NCI-H187 (cell line): ENCODE measurements at regions not wholly inside any gene's neighbourhood (a gene's known extent, or its start where the extent isn't known, plus 50 kb on each side); places are given as distances from the start of the nearest gene placed in this dataset.

Source experiments
- DNase-seq, 2 experiments: peaks; one replicate each; lab custom pipeline; 2025; lab: John Stamatoyannopoulos, UW

- DNase-seq, result no peak
Measured at GRCh38 chr5:158301186-158301585, 442.2 kb upstream of the CLINT1 start.

GRCh38 chr5:158300256-158300655 is 441.3 kb upstream of the CLINT1 start:
- DNase-seq, result no peak

- no peak for DNase-seq
Measured at GRCh38 chr5:158297002-158297527, 438.1 kb upstream of the CLINT1 start.

- DNase-seq, result no peak
Measured at GRCh38 chr5:158294701-158295100, 435.8 kb upstream of the CLINT1 start.

- DNase-seq, result no peak
Measured at GRCh38 chr5:158292981-158293380, 434.0 kb upstream of the CLINT1 start.

DNA sequence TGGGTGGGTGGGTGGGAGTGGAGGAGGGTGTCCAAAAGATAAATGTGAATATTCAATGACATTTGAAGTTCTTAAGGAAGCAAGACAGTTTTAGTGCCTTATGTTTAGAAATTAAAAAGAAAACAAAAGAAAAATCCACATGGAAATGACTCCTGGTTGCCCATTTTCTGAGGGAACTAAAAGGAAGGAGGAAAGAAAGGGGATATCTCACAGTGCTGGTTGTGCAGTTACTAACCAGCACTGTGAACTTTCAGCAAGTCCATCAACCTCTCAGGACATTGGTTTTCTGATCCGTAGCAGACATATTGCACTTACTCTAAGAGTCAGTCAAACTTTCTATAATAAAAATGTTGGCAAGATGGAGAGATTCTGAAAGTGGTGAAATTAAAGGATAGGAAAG is 431.0 kb upstream of the CLINT1 start:
- DNase-seq, result no peak

GRCh38 chr5:158288272-158288657 is 429.3 kb upstream of the CLINT1 start:
- no peak for DNase-seq

- DNase-seq, result no peak
Measured at GRCh38 chr5:158287643-158288271, 428.8 kb upstream of the CLINT1 start.

DNA sequence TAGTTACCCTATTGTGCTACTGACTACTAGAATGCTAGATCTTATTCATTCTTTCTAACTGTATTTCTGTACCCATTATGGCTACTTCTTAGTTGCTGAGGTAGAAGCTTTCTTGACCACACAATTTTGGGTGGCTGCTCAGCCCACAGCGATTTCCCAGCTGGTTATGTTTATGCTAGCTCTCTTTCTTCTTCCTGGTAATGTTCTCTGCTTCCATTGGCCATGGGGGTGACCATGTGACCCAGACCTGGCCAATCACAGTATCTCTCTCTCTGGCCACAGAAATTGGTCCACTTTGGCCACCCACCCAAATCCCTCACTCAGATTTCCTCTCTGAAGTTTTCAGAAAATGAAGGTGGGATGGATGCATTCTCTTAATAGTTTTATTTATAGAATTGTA is 427.9 kb upstream of the CLINT1 start:
- no peak for DNase-seq

- DNase-seq, result no peak
Measured at GRCh38 chr5:158285698-158286097, 426.8 kb upstream of the CLINT1 start.

DNA sequence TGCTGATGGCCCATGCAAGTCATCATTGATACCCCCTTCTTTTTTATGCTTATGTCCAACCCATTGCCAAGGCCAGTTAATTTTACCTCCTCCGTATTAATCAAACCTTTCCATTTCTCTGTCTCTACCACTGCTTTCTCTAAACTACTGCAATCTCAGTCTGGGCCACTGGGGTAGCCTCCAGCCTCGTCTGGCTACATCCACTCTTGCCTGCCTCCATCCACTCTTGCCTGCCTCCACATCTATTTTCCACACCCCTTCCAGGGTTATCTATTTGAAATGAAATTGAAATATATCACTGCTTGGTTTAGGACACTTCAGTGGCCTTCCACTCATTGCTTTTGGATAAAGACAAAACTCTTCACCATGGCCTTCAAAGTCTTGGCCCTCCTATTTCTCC is 425.3 kb upstream of the CLINT1 start:
- DNase-seq, result no peak

DNA sequence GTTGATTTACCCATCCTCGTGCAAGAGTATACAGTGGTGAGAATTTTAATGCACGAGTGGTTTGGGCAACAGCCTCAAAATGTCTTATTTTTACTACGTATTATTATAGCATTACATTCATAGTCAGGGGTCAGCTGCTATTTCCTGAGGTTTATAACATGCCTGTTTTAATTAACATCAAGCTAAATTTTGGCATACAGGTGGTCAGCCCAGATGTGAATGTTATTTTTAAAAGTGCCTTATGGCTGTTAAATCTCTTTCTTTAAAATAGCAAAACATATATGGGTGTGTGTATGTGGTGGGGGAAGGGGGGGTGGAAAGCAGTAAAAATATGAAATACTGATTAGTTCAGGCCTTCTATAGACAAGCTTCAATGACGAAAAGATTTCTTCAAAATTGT is 424.5 kb upstream of the CLINT1 start:
- DNase-seq, result no peak

DNA sequence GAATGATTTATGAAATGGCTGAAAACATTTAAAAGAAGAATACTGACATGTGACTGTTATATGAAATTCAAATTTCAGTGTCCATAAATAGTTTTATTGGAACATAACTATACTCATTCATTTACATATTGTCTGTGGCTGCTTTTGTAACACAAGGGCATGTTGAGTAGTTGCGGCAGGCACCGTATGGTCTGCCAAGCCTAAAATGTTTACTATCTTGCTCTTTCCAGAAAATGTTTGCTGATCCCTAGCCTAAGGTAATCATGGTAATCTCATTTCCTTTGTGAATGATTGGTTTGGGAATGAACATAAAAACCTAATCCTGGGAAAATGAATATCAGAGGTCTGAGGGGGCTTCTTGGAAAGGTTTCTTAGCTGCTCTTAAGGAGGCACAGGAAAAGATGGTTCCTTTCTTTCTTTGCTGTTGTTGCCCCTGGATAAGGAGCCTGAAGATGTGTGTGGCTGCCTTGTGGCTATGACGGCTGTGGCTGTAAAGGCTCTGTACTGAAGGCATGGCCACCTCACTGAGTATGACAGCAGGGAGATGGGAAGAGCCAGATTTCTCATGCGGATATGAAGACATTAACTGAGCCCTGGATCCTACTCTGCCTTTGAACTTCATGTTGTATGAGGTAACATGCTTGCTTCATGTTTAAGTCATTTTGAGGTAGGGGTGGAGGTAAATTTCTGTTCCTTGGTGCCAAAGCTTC is 419.4 kb upstream of the CLINT1 start:
- DNase-seq, result no peak

- no peak for DNase-seq
Measured at GRCh38 chr5:158277276-158277675, 418.3 kb upstream of the CLINT1 start.

DNA sequence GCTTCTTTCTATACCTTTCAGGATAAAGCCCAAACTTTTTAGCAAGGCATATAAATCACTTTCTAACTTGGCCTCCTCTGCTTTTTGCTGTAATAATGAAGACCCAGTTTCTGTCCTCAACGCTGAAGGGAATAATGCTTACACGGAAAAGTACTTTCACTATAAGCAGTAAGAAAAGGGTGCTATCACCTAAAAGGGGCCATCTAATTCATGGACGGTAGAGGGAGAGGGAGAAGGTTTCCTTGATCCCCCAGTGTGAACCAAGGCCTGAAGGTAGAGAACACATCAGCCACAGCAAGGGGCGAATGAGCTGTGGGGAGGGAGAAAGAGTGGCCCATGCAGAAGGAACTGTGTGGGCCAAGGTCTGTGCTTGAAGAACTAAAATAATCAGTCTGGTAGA is 417.7 kb upstream of the CLINT1 start:
- no peak for DNase-seq

GRCh38 chr5:158275511-158275910 is 416.6 kb upstream of the CLINT1 start:
- DNase-seq, result no peak

DNA sequence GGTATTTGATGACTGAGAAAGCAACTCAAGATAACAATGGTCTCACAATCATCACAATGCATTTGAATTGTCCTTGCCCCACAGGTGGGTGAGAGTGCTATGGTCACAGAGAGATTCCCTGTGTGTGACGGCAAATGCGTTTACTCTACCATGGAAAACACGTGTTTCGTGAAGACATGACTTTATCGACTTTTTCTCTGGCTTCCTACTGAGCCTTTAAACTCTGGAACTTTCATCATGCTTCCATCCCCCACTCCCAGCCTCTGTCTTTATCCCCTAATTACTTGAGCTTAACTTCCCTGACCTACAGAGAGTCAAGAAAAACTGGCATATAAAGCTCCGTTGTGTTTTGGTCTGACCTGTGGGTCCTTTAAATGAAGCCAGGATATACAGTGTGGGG is 414.1 kb upstream of the CLINT1 start:
- no peak for DNase-seq

DNA sequence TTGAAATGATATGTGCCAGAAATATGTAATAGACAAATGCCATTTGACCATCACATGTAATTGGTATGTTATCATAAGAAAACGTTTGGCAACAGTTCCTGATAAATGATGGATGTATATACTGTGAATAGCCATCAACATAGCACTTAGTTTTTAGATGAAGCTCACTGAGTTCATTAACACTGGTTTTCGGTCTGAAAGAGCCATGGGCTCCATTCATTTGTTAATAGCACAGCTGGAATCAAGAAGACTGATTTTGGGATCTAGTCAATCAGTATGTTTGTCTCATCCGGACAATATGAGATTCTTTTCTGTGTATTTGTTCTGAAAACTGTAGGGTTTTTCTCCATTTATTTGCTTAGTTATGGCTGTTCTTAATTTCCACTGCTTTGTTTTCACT is 413.5 kb upstream of the CLINT1 start:
- DNase-seq, result no peak

DNA sequence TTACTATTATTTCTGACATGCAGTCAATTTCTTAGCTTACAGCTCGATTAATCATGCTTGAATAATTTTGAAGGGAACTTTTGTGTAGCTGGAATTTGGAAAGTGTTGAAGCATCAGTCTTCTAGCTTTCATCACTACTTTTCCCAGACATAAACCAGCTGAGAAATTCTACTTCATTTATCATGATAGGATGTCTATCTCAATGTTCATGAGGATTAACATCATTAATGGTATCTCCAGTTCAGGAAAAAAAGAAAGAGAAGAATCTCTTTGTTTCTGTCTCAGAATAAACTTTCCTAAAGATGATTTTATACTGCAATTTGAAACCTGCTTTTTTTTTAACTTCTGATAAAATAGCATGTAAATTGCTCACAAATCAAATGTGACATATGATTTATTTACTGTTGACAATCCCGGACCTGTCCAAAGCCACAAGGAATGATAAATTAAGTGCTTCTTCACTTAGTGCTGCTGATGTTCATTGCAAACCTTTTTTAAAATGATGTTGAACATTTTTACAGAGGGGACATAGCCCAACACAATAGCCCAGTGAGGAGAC is 412.1 kb upstream of the CLINT1 start:
- no peak for DNase-seq

DNA sequence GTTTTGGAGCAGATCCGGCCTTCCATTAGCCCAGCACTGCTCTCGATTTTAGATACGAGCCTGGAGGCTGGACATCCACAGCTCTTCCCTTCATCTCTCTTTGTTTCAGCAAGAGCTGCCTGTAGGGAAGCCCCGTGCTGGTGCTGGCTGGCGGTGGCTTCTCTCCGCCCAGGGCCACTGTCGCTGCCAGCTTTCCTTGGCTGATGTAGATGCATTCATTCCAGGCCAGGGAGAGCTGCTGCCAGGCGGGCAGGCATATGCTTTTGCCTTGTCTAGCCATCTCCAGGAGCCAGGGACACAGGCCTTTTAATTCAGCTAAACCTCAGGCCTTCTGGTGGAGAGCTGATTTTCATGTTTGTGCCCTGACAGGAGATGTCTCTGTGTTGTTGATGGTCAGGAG is 409.3 kb upstream of the CLINT1 start:
- no peak for DNase-seq

- DNase-seq, result no peak
Measured at GRCh38 chr5:158267228-158267627, 408.3 kb upstream of the CLINT1 start.

- no peak for DNase-seq
Measured at GRCh38 chr5:158265931-158266700, 407.2 kb upstream of the CLINT1 start.

DNA sequence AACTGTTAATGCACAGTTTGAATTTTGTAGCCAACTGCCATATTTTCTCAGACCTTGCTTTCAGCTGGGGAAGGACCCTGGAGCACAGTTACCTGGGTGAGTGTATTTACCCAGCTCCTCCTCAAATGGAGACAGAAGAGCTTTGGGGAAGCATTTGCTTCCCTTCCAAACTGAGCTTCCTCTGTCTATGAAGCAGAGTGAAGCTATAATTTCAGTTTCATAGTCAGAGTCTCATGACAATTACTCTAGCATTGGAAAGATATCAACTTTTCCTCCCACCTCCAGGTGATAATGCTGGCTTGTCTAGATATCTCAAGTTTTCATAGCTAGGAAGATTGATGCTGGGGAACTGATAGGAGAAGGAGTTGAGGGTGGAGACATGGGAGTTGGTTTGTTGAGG is 406.4 kb upstream of the CLINT1 start:
- no peak for DNase-seq
